OCI-LY3 (cell line): ENCODE measurements at regions not wholly inside any gene's neighbourhood (a gene's known extent, or its start where the extent isn't known, plus 50 kb on each side); places are given as distances from the start of the nearest gene placed in this dataset.

Source experiments
- H2AFZ ChIP-seq: fragments of 200-600, 300-600 bp; shearing (Covaris generic); 2 replicates; pipeline ENCODE4 v1.6.0; 2014; ENCODE audit warnings: antibody characterized with exemption, low read depth, low read length
- H3K27ac ChIP-seq: fragments of 200-600, 300-600 bp; sonication (generic); 2 replicates; pipeline ENCODE4 v1.5.1; 2014; ENCODE audit warnings: mild to moderate bottlenecking, low read length, moderate library complexity, mixed read lengths
- H3K27me3 ChIP-seq: fragments of 200-600, 300-600 bp; sonication (generic); 2 replicates; pipeline ENCODE4 v1.6.1; 2014; ENCODE audit warnings: low read depth, low read length, mixed read lengths
- H3K36me3 ChIP-seq: fragments of 200-600, 300-600 bp; sonication (generic); replicated peaks from 2 replicates; pipeline ENCODE3; 2014; ENCODE audit warnings: low read depth, low read length, mixed read lengths
- H3K4me1 ChIP-seq: fragments of 300-600, 200-600 bp; sonication (generic); 2 replicates; pipeline ENCODE4 v1.6.1; 2014; ENCODE audit warnings: low read length, mixed read lengths
- H3K4me2 ChIP-seq: fragments of 200-600, 300-600 bp; sonication (generic); 2 replicates; pipeline ENCODE4 v1.6.1; 2014; ENCODE audit warnings: low read length, mixed read lengths
- H3K4me3 ChIP-seq: fragments of 300-600, 200-600 bp; sonication (generic); 2 replicates; pipeline ENCODE4 v1.5.1; 2014; ENCODE audit warnings: antibody characterized with exemption, mild to moderate bottlenecking, low read length, moderate library complexity
- H3K79me2 ChIP-seq: fragments of 300-600, 200-600 bp; shearing (Covaris generic); 2 replicates; pipeline ENCODE4 v1.6.1; 2014; ENCODE audit warnings: mild to moderate bottlenecking, low read length, mixed read lengths
- H3K9ac ChIP-seq: fragments of 300-600, 200-600 bp; shearing (Covaris generic); 2 replicates; pipeline ENCODE4 v1.6.0; 2014; ENCODE audit warnings: mild to moderate bottlenecking, low read length, moderate library complexity
- H3K9me3 ChIP-seq: fragments of 200-600, 300-600 bp; shearing (Covaris generic); 2 replicates; pipeline ENCODE4 v1.6.1; 2014; ENCODE audit warnings: low read length, mixed read lengths; ENCODE audit not compliant: insufficient read depth
- H4K20me1 ChIP-seq: fragments of 200-600, 300-600 bp; sonication (generic); 2 replicates; pipeline ENCODE4 v1.6.1; 2016; ENCODE audit warnings: low read length, mixed read lengths; ENCODE audit not compliant: insufficient read depth
- CTCF ChIP-seq: fragments of 200-600, 300-600 bp; sonication (generic); IDR thresholded peaks from 2 replicates; pipeline ENCODE4 v1.5.1; 2014; ENCODE audit warnings: antibody characterized with exemption, low read length, low read depth
- EZH2phosphoT487 ChIP-seq: fragments of 200-600 bp; shearing (Covaris generic); IDR thresholded peaks from 2 replicates; pipeline ENCODE4 v1.6.1; 2018; ENCODE audit warnings: antibody characterized with exemption, mixed run types, low read depth

DNA sequence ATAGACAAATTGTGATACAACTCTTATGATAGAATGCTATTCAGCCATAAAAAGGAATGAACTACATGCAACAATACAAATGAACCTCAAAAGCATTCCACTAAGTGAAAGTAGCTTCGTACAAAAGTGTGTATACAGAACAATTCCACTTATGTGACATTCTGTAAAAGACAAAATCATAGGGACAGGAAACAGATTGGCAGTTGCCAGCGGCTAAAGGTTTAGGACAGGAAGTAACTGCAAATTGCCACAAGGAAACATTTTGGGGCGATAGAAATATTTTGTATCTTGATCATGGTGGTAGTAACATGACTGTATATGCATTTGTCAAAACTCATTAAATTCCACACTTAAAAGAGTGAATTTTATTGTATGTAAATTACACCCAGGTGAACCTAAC, 113.4 kb downstream of the CAPZA3 start:
- no peaks in the 10 kb centered on the region for H3K9me3 ChIP-seq
- H3K9ac ChIP-seq = no peak overlapping the region
- H3K79me2 ChIP-seq = no peaks in the 10 kb centered on the region
- H4K20me1 ChIP-seq = no peaks in the 10 kb centered on the region
- no peak overlapping the region for H3K27ac ChIP-seq
- H3K4me1 ChIP-seq = no peaks in the 10 kb centered on the region
- H3K36me3 ChIP-seq = no peaks in the 10 kb centered on the region
- no peak overlapping the region for H2AFZ ChIP-seq
- no peak overlapping the region for H3K4me3 ChIP-seq
- H3K27me3 ChIP-seq = no peaks in the 10 kb centered on the region
- TF ChIP-seq EZH2phosphoT487 (no peak), CTCF (no peak)
- no peak overlapping the region for H3K4me2 ChIP-seq

GRCh38 chr12:18853570-18854366, 115.8 kb downstream of the CAPZA3 start:
- Histone ChIP-seq H4K20me1 (no peaks in the 10 kb centered on the region), H3K4me1 (no peaks in the 10 kb centered on the region), H3K4me2 (no peak overlapping the region), H3K4me3 (no peak overlapping the region), H3K27ac (no peak overlapping the region), H2AFZ (no peak overlapping the region), H3K36me3 (no peaks in the 10 kb centered on the region), H3K79me2 (no peaks in the 10 kb centered on the region), H3K9ac (no peak overlapping the region), H3K27me3 (no peaks in the 10 kb centered on the region), H3K9me3 (no peaks in the 10 kb centered on the region)
- TF ChIP-seq CTCF = no peak
- no peak for TF ChIP-seq EZH2phosphoT487

DNA sequence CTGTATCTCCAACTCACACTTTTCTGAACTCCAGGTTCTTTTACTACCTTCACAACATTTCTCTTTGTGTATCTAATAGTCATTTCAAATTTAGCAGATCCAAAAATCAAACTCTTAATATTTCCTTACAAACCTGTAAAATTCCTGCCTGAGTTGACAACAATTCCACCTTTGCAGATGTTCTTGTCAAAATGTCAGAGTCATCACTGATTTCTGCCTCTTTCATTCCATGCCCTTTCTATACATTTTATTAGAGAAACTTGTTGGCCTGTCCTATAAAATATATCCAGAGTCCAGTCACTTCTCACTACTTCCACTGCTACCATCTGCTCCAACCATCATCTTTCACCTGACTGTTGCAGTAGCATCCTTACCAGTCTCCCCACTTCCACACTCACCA, 119.7 kb downstream of the CAPZA3 start:
- H3K4me3 ChIP-seq = no peak overlapping the region
- no peak overlapping the region for H3K4me2 ChIP-seq
- H3K9ac ChIP-seq = no peak overlapping the region
- H4K20me1 ChIP-seq = no peaks in the 10 kb centered on the region
- H3K36me3 ChIP-seq = no peaks in the 10 kb centered on the region
- no peak overlapping the region for H2AFZ ChIP-seq
- H3K79me2 ChIP-seq = no peaks in the 10 kb centered on the region
- no peaks in the 10 kb centered on the region for H3K9me3 ChIP-seq
- H3K4me1 ChIP-seq = no peaks in the 10 kb centered on the region
- TF ChIP-seq CTCF (no peak), EZH2phosphoT487 (no peak)
- H3K27ac ChIP-seq = no peak overlapping the region
- H3K27me3 ChIP-seq = no peaks in the 10 kb centered on the region

GRCh38 chr12:18859400-18859799, 121.5 kb downstream of the CAPZA3 start:
- no peaks in the 10 kb centered on the region for H3K4me1 ChIP-seq
- no peaks in the 10 kb centered on the region for H3K27me3 ChIP-seq
- TF ChIP-seq CTCF = no peak
- no peak for TF ChIP-seq EZH2phosphoT487
- no peak overlapping the region for H3K4me3 ChIP-seq
- H3K27ac ChIP-seq = no peak overlapping the region
- H2AFZ ChIP-seq = no peak overlapping the region
- no peaks in the 10 kb centered on the region for H4K20me1 ChIP-seq
- no peaks in the 10 kb centered on the region for H3K9me3 ChIP-seq
- H3K36me3 ChIP-seq = no peaks in the 10 kb centered on the region
- no peaks in the 10 kb centered on the region for H3K79me2 ChIP-seq
- no peak overlapping the region for H3K9ac ChIP-seq
- H3K4me2 ChIP-seq = no peak overlapping the region
